OCI-LY1 (cell line): ENCODE measurements at regions not wholly inside any gene's neighbourhood (a gene's known extent, or its start where the extent isn't known, plus 50 kb on each side); places are given as distances from the start of the nearest gene placed in this dataset.

Experiments used
- H2AFZ ChIP-seq: fragments of 200-600 bp; sonication (generic), shearing (Covaris generic); 2 replicates; pipeline ENCODE4 v1.6.0; 2014; ENCODE audit warnings: antibody characterized with exemption, mild to moderate bottlenecking, low read length
- H3F3A ChIP-seq: fragments of 200-600 bp; sonication (generic), shearing (Covaris generic); 2 replicates; pipeline ENCODE4 v1.6.0; 2014; ENCODE audit warnings: mild to moderate bottlenecking, antibody characterized with exemption, low read length, moderate library complexity; ENCODE audit not compliant: insufficient read depth
- H3K27ac ChIP-seq: fragments of 200-600 bp; sonication (generic); 2 replicates; pipeline ENCODE4 v1.5.1; 2014; ENCODE audit warnings: low read length, mixed run types, mild to moderate bottlenecking, low read depth; ENCODE audit not compliant: poor library complexity, severe bottlenecking
- H3K27me3 ChIP-seq: fragments of 200-600 bp; sonication (generic); 2 replicates; pipeline ENCODE4 v1.6.0; 2014; ENCODE audit warnings: antibody characterized with exemption, mild to moderate bottlenecking, low read length, moderate library complexity; ENCODE audit not compliant: insufficient read depth
- H3K36me3 ChIP-seq: fragments of 200-600 bp; sonication (generic); 2 replicates; pipeline ENCODE4 v1.6.1; 2014; ENCODE audit warnings: mild to moderate bottlenecking, antibody characterized with exemption, low read length, moderate library complexity, mixed read lengths; ENCODE audit not compliant: insufficient read depth
- H3K4me1 ChIP-seq: fragments of 200-600 bp; sonication (generic); 2 replicates; pipeline ENCODE4 v1.5.1; 2014; ENCODE audit warnings: mild to moderate bottlenecking, low read length, moderate library complexity; ENCODE audit not compliant: insufficient read depth, severe bottlenecking
- H3K4me2 ChIP-seq: fragments of 200-600 bp; sonication (generic), shearing (Covaris generic); 2 replicates; pipeline ENCODE4 v1.6.1; 2014; ENCODE audit warnings: low read length
- H3K4me3 ChIP-seq: fragments of 200-600 bp; sonication (generic); 2 replicates; pipeline ENCODE4 v1.5.1; 2014; ENCODE audit warnings: low read length, low read depth, mild to moderate bottlenecking, mixed read lengths; ENCODE audit not compliant: poor library complexity, severe bottlenecking
- H3K79me2 ChIP-seq: fragments of 200-600 bp; shearing (Covaris generic); 2 replicates; pipeline ENCODE4 v1.6.1; 2016; ENCODE audit warnings: mixed run types, low read length, mixed read lengths; ENCODE audit not compliant: insufficient read depth
- H3K9ac ChIP-seq: fragments of 200-600 bp; sonication (generic), shearing (Covaris generic); 2 replicates; pipeline ENCODE4 v1.6.1; 2014; ENCODE audit warnings: mild to moderate bottlenecking, low read length, mixed read lengths
- H3K9me2 ChIP-seq: fragments of 200-600 bp; sonication (generic), shearing (Covaris generic); 2 replicates; pipeline ENCODE4 v1.6.1; 2014; ENCODE audit warnings: low read depth, mild to moderate bottlenecking, low read length, mixed read lengths
- H3K9me3 ChIP-seq: fragments of 200-600 bp; shearing (Covaris generic); 2 replicates; pipeline ENCODE4 v1.6.1; 2014; ENCODE audit warnings: low read length, mixed read lengths
- H4K20me1 ChIP-seq: fragments of 200-600 bp; sonication (generic), shearing (Covaris generic); 2 replicates; pipeline ENCODE4 v1.6.0; 2016; ENCODE audit warnings: mild to moderate bottlenecking, low read length; ENCODE audit not compliant: insufficient read depth
- CTCF ChIP-seq: fragments of 200-600 bp; sonication (generic), shearing (Covaris generic); IDR thresholded peaks from 2 replicates; pipeline ENCODE4 v1.5.1; 2017; ENCODE audit warnings: mild to moderate bottlenecking, antibody characterized with exemption, low read length, moderate library complexity, mixed read lengths
- EZH2 ChIP-seq: fragments of 200-600 bp; sonication (generic), shearing (Covaris generic); IDR thresholded peaks from 2 replicates; pipeline ENCODE4 v1.8.0; 2017; ENCODE audit warnings: borderline replicate concordance, mixed run types, mild to moderate bottlenecking, antibody characterized with exemption, low read length, moderate library complexity, mixed read lengths

GRCh38 chrX:43386875-43387274, 269.2 kb upstream of the MAOA start:
- Histone ChIP-seq H3K4me2 (no peak overlapping the region), H3K9me3 (no peaks in the 10 kb centered on the region), H3K4me3 (no peak overlapping the region)

GRCh38 chrX:43405191-43405590, 250.9 kb upstream of the MAOA start:
- no peaks in the 10 kb centered on the region for H3K9me3 ChIP-seq
- H3K27me3 ChIP-seq: no peaks in the 10 kb centered on the region
- no peaks in the 10 kb centered on the region for H3K79me2 ChIP-seq
- no peaks in the 10 kb centered on the region for H3K4me1 ChIP-seq
- no peaks in the 10 kb centered on the region for H3K9me2 ChIP-seq
- no peak overlapping the region for H3K9ac ChIP-seq
- H3K36me3 ChIP-seq: no peaks in the 10 kb centered on the region
- H3K4me2 ChIP-seq: no peak overlapping the region
- no peak overlapping the region for H3K27ac ChIP-seq
- no peaks in the 10 kb centered on the region for H3F3A ChIP-seq
- no peaks in the 10 kb centered on the region for H4K20me1 ChIP-seq
- no peak for TF ChIP-seq EZH2
- no peak for TF ChIP-seq CTCF
- H3K4me3 ChIP-seq: no peak overlapping the region
- H2AFZ ChIP-seq: no peak overlapping the region

More at GRCh38 chrX:43386875-43387274, 269.2 kb upstream of the MAOA start:
- Histone ChIP-seq H3K79me2 (no peaks in the 10 kb centered on the region), H3K27ac (no peak overlapping the region), H2AFZ (no peak overlapping the region), H3K36me3 (no peaks in the 10 kb centered on the region), H3F3A (no peaks in the 10 kb centered on the region), H3K4me1 (no peaks in the 10 kb centered on the region), H3K9ac (no peak overlapping the region), H4K20me1 (no peaks in the 10 kb centered on the region), H3K9me2 (no peaks in the 10 kb centered on the region), H3K27me3 (no peaks in the 10 kb centered on the region)
- TF ChIP-seq CTCF (no peak), EZH2 (no peak)

- Histone ChIP-seq H3K9ac (no peak overlapping the region), H3K9me3 (no peaks in the 10 kb centered on the region), H3K4me3 (no peak overlapping the region), H3K27ac (no peak overlapping the region), H3K27me3 (no peaks in the 10 kb centered on the region), H3K9me2 (no peaks in the 10 kb centered on the region), H3K79me2 (no peaks in the 10 kb centered on the region), H2AFZ (no peak overlapping the region), H3K4me1 (no peaks in the 10 kb centered on the region), H4K20me1 (no peaks in the 10 kb centered on the region), H3F3A (no peaks in the 10 kb centered on the region), H3K36me3 (no peaks in the 10 kb centered on the region), H3K4me2 (no peak overlapping the region)
- TF ChIP-seq CTCF (no peak), EZH2 (no peak)
Measured at GRCh38 chrX:43423876-43424275, 232.2 kb upstream of the MAOA start.
